B cell (primary cell): ENCODE measurements at regions not wholly inside any gene's neighbourhood (a gene's known extent, or its start where the extent isn't known, plus 50 kb on each side); places are given as distances from the start of the nearest gene placed in this dataset.
"Not testable (repeated sequence)": the region's sequence is repeated elsewhere in the genome, so short reads cannot be mapped to it uniquely, and the experiment has no call there.

Source experiments
- ATAC-seq: fragments of 200-7000 bp; cut with Tn5 transposase; one replicate; pipeline ENCODE4 v1.10.0; 2021; ENCODE audit warnings: low read depth, mild to moderate bottlenecking, moderate number of reproducible peaks, moderate library complexity
- CTCF ChIA-PET: fragments of 350-600 bp; sonication (Branson Sonifier 250); formaldehyde crosslinking; loops from one replicate; lab custom pipeline; 2021; ENCODE audit warnings: antibody characterized with exemption, inconsistent platforms; lab: Charles Lee
- POLR2A ChIA-PET: fragments of 350-600 bp; sonication (Branson Sonifier 250); formaldehyde crosslinking; loops from one replicate; lab custom pipeline; 2021; ENCODE audit warnings: antibody characterized with exemption; lab: Charles Lee
- DNase-seq: peaks from one replicate; pipeline ENCODE4 v3.0.0; 2013
- H2AFZ ChIP-seq: 2 replicates; pipeline ENCODE4 v1.6.1; 2012; ENCODE audit warnings: mild to moderate bottlenecking, low read depth, low read length; ENCODE audit not compliant: insufficient read depth, poor library complexity, severe bottlenecking
- H3K27ac ChIP-seq, 2 donors: 1 replicate in 1 of 2; 2 replicates in 1 of 2; pipeline ENCODE4 v1.5.1; 2012 to 2013; ENCODE audit warnings: low read length in 2 of 2, mild to moderate bottlenecking in 2 of 2, moderate library complexity in 1 of 2
- H3K27me3 ChIP-seq, 4 experiments: fragments of 200-600 bp in 1 of 4; sonication (generic) in 1 of 4; replicated peaks in 1 of 4; 1 replicate in 2 of 4; 2 replicates in 2 of 4; pipeline versions ENCODE4 v1.6.1 to v1.7.0; 2013 to 2016; ENCODE audit warnings: low read length in 3 of 4, mild to moderate bottlenecking in 2 of 4, mixed read lengths in 1 of 4, moderate library complexity in 1 of 4; ENCODE audit not compliant: insufficient read depth in 4 of 4, control insufficient read depth in 3 of 4; ENCODE audit errors: control extremely low read depth in 1 of 4
- H3K36me3 ChIP-seq, 2 experiments: replicated peaks in 1 of 2; 1 replicate in 1 of 2; 2 replicates in 1 of 2; pipeline versions ENCODE4 v1.6.1 to v1.7.1; 2013; ENCODE audit warnings: low read length in 1 of 2; ENCODE audit not compliant: insufficient read depth in 2 of 2, control insufficient read depth in 1 of 2; ENCODE audit errors: control extremely low read depth in 1 of 2, extremely low read depth in 1 of 2
- H3K4me1 ChIP-seq, 2 donors: fragments of 200-600 bp in 1 of 2; sonication (generic) in 1 of 2; 1 replicate in 1 of 2; 2 replicates in 1 of 2; pipeline versions ENCODE4 v1.5.1 to v1.6.1; 2013 to 2017; ENCODE audit warnings: low read length in 2 of 2; ENCODE audit not compliant: control insufficient read depth in 2 of 2, insufficient read depth in 2 of 2
- H3K4me2 ChIP-seq: replicated peaks from 2 replicates; pipeline ENCODE3; 2012; ENCODE audit warnings: mild to moderate bottlenecking, low read depth, low read length; ENCODE audit not compliant: poor library complexity, severe bottlenecking
- H3K4me3 ChIP-seq, 5 experiments: fragments of 200-600 bp in 1 of 5; sonication (generic) in 1 of 5; 1 replicate in 3 of 5; 2 replicates in 2 of 5; pipeline versions ENCODE4 v1.5.1 to v1.7.0; 2011 to 2016; ENCODE audit warnings: low read length in 4 of 5, mild to moderate bottlenecking in 4 of 5, low read depth in 2 of 5, control low read depth in 1 of 5, moderate library complexity in 1 of 5; ENCODE audit not compliant: insufficient read depth in 1 of 5; ENCODE audit errors: control extremely low read depth in 1 of 5, extremely low read depth in 1 of 5
- H3K79me2 ChIP-seq: fragments of 200-600 bp; sonication (generic); one replicate; pipeline ENCODE4 v1.6.0; 2016; ENCODE audit warnings: low read length; ENCODE audit not compliant: control insufficient read depth, insufficient read depth
- H3K9ac ChIP-seq: fragments of 200-600 bp; sonication (generic); 2 replicates; pipeline ENCODE4 v1.6.1; 2017; ENCODE audit warnings: mild to moderate bottlenecking, low read length, moderate library complexity
- H3K9me3 ChIP-seq, 3 donors: one replicate each; pipeline versions ENCODE4 v1.6.1 to v1.7.1; 2013; ENCODE audit warnings: low read length in 2 of 3; ENCODE audit not compliant: control insufficient read depth in 2 of 3, insufficient read depth in 1 of 3; ENCODE audit errors: control extremely low read depth in 1 of 3
- H4K20me1 ChIP-seq: 2 replicates; pipeline ENCODE4 v1.6.0; 2012; ENCODE audit warnings: mild to moderate bottlenecking, low read length; ENCODE audit not compliant: insufficient read depth, control insufficient read depth, poor library complexity, severe bottlenecking
- H3K27ac Mint-ChIP-seq: one replicate; pipeline ENCODE4 v1.8.0; 2021; ENCODE audit warnings: mixed read lengths
- H3K27me3 Mint-ChIP-seq: one replicate; pipeline ENCODE4 v1.8.0; 2021; ENCODE audit warnings: mixed read lengths
- H3K4me1 Mint-ChIP-seq: one replicate; pipeline ENCODE4 v1.8.0; 2021; ENCODE audit warnings: mixed read lengths
- H3K4me3 Mint-ChIP-seq: one replicate; pipeline ENCODE4 v1.8.0; 2021; ENCODE audit warnings: mixed read lengths
- H3K9me3 Mint-ChIP-seq: one replicate; pipeline ENCODE4 v1.8.0; 2022; ENCODE audit warnings: mixed read lengths; ENCODE audit not compliant: insufficient read depth
- CTCF ChIP-seq: fragments of 200-600 bp; IDR thresholded peaks from one replicate; pipeline ENCODE4 v1.8.0; 2022; ENCODE audit warnings: antibody characterized with exemption, mild to moderate bottlenecking
- EZH2 ChIP-seq: IDR thresholded peaks from 2 replicates; pipeline ENCODE4 v1.6.1; 2012; ENCODE audit warnings: borderline replicate concordance, low read depth, mild to moderate bottlenecking, moderate library complexity, low read length; ENCODE audit not compliant: insufficient read depth, poor library complexity, severe bottlenecking
- WGBS: methylation state at CpG from one replicate; pipeline ENCODE4 v1.1.5; 2013; ENCODE audit warnings: missing lambda C conversion rate; ENCODE audit not compliant: insufficient coverage; 5-methylcytosine and 5-hydroxymethylcytosine counted together
- intact Hi-C: fragments of 100-400 bp; cut with micrococcal nuclease; formaldehyde crosslinking; loops from one replicate; pipeline ENCODE4 v1.10.0; 2022

DNA sequence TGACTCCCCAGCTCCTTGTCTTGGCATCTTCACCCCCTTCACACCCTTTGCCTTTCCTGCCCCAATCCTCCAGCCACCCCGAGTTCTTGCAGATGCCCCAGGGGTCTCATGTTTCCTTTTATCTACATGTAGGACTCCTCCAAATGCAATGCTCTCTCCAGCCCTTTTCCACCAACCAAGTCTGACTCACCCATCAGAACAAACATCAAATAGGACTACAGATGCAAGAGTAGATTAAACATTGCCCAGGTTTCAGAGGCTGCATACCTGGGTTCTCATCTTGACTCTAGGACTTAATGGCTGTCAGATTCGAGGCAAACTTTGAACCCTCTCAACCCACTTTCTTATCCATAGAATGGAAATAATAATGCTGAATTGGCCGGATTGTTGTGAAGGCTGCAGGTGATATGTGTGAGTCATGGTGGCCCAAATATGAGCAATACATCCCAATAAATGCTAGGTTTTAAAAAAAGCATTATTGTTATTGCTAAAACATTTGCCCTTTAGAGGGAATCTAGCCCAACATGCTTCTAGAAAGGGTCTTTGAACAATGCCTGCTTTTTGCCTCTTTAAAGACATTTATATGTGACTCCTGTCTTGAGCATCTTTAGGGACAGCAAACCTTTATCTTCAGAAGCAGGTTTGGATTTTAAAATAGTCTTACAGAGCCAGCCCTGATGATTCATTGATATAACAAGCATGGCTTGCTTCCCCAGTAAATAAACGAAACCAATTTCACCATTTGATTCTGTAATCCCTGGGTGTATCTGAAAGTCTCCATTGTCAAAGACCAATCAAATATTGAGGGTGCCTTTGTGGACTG is 310.1 kb downstream of the FOXL1 start:
- no peaks in the 10 kb centered on the region for H3K9me3 Mint-ChIP-seq
- Histone ChIP-seq H3K9ac (no peak overlapping the region), H3K4me1 (no peaks in the 10 kb centered on the region), H3K9me3 (peaks cover 0 to 13% (median 0%) of the 10 kb centered on the region in 3 donors), H3K4me3 (no peak overlapping the region), H3K79me2 (no peaks in the 10 kb centered on the region), H3K4me2 (no peak overlapping the region), H3K27me3 (no peaks in the 10 kb centered on the region), H3K36me3 (no peaks in the 10 kb centered on the region), H4K20me1 (no peaks in the 10 kb centered on the region), H2AFZ (no peak overlapping the region), H3K27ac (no peak overlapping the region)
- POLR2A ChIA-PET = no interaction called here
- no peak overlapping the region for H3K4me3 Mint-ChIP-seq
- H3K4me1 Mint-ChIP-seq = no peaks in the 10 kb centered on the region
- no peak for DNase-seq
- no peak for ATAC-seq
- 33% methylated on average over 1 of the region's 4 CpGs for WGBS
- H3K27me3 Mint-ChIP-seq = peaks cover 8% of the 10 kb centered on the region
- CTCF ChIA-PET = no interaction called here
- TF ChIP-seq CTCF (no peak), EZH2 (no peak)
- intact Hi-C loops = no loop called here
- H3K27ac Mint-ChIP-seq = no peak overlapping the region

- 75% methylated on average over 1 of the region's 1 CpG for WGBS
Measured at GRCh38 chr16:86889054-86889366, 310.7 kb downstream of the FOXL1 start.

More at GRCh38 chr16:86889054-86889366, 310.7 kb downstream of the FOXL1 start:
- peaks cover 10% of the 10 kb centered on the region for H3K27me3 Mint-ChIP-seq
- H2AFZ ChIP-seq, H3K4me3 ChIP-seq, DNase-seq, H3K27ac Mint-ChIP-seq, ATAC-seq, H3K9me3 Mint-ChIP-seq, H3K27me3 ChIP-seq, H3K27ac ChIP-seq, H3K36me3 ChIP-seq, CTCF ChIA-PET, H3K4me1 ChIP-seq, H3K4me3 Mint-ChIP-seq, H3K4me2 ChIP-seq, H4K20me1 ChIP-seq, H3K4me1 Mint-ChIP-seq, H3K79me2 ChIP-seq, H3K9ac ChIP-seq, POLR2A ChIA-PET, intact Hi-C loops: not testable (repeated sequence)
- peaks cover 0 to 13% (median 0%) of the 10 kb centered on the region in 3 donors for H3K9me3 ChIP-seq
